ENCODE measurements at regions not wholly inside any gene's neighbourhood (a gene's known extent, or its start where the extent isn't known, plus 50 kb on each side); places are given as distances from the start of the nearest gene placed in this dataset.

GRCh38 chr5:33321026-33321425 is 119.7 kb upstream of the TARS1 start:
- Mint-ChIP-seq H3K27me3 (ENCODE audit: low read depth) (no peaks in the 10 kb centered on the region), H3K27ac (ENCODE audit: unreplicated experiment) (no peak overlapping the region), H3K9me3 (ENCODE audit: low read depth) (no peaks in the 10 kb centered on the region), H3K36me3 (ENCODE audit: low read depth) (no peaks in the 10 kb centered on the region), H3K4me1 (ENCODE audit: low read depth) (peaks cover 11% of the 10 kb centered on the region), H3K4me3 (ENCODE audit: unreplicated experiment) (no peak overlapping the region)
- TF ChIP-seq, protein P1, sequence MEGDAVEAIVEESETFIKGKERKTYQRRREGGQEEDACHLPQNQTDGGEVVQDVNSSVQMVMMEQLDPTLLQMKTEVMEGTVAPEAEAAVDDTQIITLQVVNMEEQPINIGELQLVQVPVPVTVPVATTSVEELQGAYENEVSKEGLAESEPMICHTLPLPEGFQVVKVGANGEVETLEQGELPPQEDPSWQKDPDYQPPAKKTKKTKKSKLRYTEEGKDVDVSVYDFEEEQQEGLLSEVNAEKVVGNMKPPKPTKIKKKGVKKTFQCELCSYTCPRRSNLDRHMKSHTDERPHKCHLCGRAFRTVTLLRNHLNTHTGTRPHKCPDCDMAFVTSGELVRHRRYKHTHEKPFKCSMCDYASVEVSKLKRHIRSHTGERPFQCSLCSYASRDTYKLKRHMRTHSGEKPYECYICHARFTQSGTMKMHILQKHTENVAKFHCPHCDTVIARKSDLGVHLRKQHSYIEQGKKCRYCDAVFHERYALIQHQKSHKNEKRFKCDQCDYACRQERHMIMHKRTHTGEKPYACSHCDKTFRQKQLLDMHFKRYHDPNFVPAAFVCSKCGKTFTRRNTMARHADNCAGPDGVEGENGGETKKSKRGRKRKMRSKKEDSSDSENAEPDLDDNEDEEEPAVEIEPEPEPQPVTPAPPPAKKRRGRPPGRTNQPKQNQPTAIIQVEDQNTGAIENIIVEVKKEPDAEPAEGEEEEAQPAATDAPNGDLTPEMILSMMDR (IDR thresholded peaks at IDR 0.05): no peak
- no peak for DNase-seq (ENCODE audit: low spot score)

GRCh38 chr5:33322632-33323031 is 118.1 kb upstream of the TARS1 start:
- DNase-seq (ENCODE audit: low spot score): no peak
- TF ChIP-seq, protein P1 (IDR thresholded peaks at IDR 0.05): no peak
- Mint-ChIP-seq H3K4me1 (ENCODE audit: low read depth) (peaks cover 6% of the 10 kb centered on the region), H3K9me3 (ENCODE audit: low read depth) (no peaks in the 10 kb centered on the region), H3K4me3 (ENCODE audit: unreplicated experiment) (no peak overlapping the region), H3K27ac (ENCODE audit: unreplicated experiment) (no peak overlapping the region), H3K27me3 (ENCODE audit: low read depth) (no peaks in the 10 kb centered on the region), H3K36me3 (ENCODE audit: low read depth) (no peaks in the 10 kb centered on the region)

DNA sequence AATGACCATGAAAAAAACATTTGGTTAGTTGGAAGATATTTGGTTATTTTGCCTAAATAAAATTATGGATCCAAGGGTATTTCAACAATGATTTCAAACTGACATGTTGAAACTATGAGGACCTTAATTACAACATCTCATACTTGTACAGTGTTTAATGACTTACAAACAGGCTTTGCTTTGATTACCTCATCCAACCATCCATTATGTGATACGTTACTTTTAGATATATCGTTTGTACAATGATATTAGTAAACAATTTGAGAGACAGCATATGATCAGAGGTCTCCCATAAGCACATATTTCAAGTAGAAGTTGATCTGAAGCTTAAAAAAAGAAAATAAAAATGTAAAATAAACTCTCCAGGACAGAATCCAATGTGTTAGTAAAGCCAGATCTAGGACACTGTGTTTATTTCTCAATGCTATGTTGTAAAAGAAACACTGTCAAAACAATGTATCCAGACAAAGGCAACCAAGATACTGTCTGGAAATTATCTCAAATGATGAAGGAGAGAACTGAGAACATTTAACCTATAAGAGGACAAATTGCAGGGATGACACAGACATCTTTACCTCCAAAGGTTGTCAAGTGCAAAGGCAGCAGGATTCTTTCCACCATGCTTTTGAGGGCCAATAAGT is 116.0 kb upstream of the TARS1 start:
- Mint-ChIP-seq H3K36me3 (ENCODE audit: low read depth) (no peaks in the 10 kb centered on the region), H3K9me3 (ENCODE audit: low read depth) (no peaks in the 10 kb centered on the region), H3K4me1 (ENCODE audit: low read depth) (peaks cover 19% of the 10 kb centered on the region), H3K27ac (ENCODE audit: unreplicated experiment) (no peak overlapping the region), H3K4me3 (ENCODE audit: unreplicated experiment) (no peak overlapping the region), H3K27me3 (ENCODE audit: low read depth) (no peaks in the 10 kb centered on the region)
- DNase-seq (ENCODE audit: low spot score): no peak
- TF ChIP-seq, protein P1 (IDR thresholded peaks at IDR 0.05): no peak

DNA sequence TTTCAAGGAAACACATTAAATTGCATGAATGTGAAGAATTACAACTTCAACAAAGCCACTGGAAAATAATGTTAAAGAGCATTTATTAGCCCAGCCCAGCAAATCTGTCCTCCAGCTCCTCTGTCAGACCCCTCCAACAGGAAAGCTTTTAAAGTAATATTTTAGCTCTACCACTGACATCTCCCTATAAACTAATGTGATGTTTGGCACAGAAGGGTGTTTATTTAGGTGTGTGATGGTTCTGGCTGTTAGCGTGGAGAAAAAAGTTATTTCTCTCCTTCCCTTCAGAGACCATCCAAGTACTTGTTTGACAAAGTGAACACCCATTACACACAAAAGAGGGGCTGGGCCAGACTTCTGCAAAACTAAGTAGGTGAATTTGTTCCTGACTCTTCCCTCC is 111.9 kb upstream of the TARS1 start:
- TF ChIP-seq, protein P1 (IDR thresholded peaks at IDR 0.05): no peak
- no peaks in the 10 kb centered on the region for H3K9me3 Mint-ChIP-seq (ENCODE audit: low read depth)
- peaks cover 29% of the 10 kb centered on the region for H3K4me1 Mint-ChIP-seq (ENCODE audit: low read depth)
- no peaks in the 10 kb centered on the region for H3K27me3 Mint-ChIP-seq (ENCODE audit: low read depth)
- no peaks in the 10 kb centered on the region for H3K36me3 Mint-ChIP-seq (ENCODE audit: low read depth)
- no peak for DNase-seq (ENCODE audit: low spot score)
- no peak overlapping the region for H3K4me3 Mint-ChIP-seq (ENCODE audit: unreplicated experiment)
- H3K27ac Mint-ChIP-seq (ENCODE audit: unreplicated experiment): no peak overlapping the region

- Mint-ChIP-seq H3K27me3 (ENCODE audit: low read depth) (no peaks in the 10 kb centered on the region), H3K27ac (ENCODE audit: unreplicated experiment) (no peak overlapping the region), H3K4me1 (ENCODE audit: low read depth) (peaks cover 29% of the 10 kb centered on the region), H3K36me3 (ENCODE audit: low read depth) (no peaks in the 10 kb centered on the region), H3K9me3 (ENCODE audit: low read depth) (peaks cover 3% of the 10 kb centered on the region), H3K4me3 (ENCODE audit: unreplicated experiment) (no peak overlapping the region)
- no peak for DNase-seq (ENCODE audit: low spot score)
- TF ChIP-seq, protein P1 (IDR thresholded peaks at IDR 0.05): no peak
Observed at GRCh38 chr5:33329891-33330290, 110.9 kb upstream of the TARS1 start.
